Epithelial cell of proximal tubule (primary cell): ENCODE measurements at regions not wholly inside any gene's neighbourhood (a gene's known extent, or its start where the extent isn't known, plus 50 kb on each side); places are given as distances from the start of the nearest gene placed in this dataset.

Source experiments
- DNase-seq: peaks from one replicate; pipeline ENCODE4 v3.0.0-alpha.2; 2011; ENCODE audit warnings: low read depth
- H3K4me3 ChIP-seq: 2 replicates; pipeline ENCODE4 v1.5.1; 2011; ENCODE audit warnings: low read depth, mild to moderate bottlenecking, low read length
- CTCF ChIP-seq: conservative IDR thresholded peaks from 2 replicates; pipeline ENCODE4 v1.5.1; 2012; ENCODE audit warnings: low read depth, mild to moderate bottlenecking, low read length

GRCh38 chr2:133726973-133727372 lies 158.7 kb upstream of the NCKAP5 start:
- H3K4me3 ChIP-seq = no peak overlapping the region
- DNase-seq = no peak
- no peak for TF ChIP-seq CTCF

GRCh38 chr2:133732059-133732458 lies 163.8 kb upstream of the NCKAP5 start:
- no peak for TF ChIP-seq CTCF

GRCh38 chr2:133732982-133733900 lies 165.0 kb upstream of the NCKAP5 start:
- no peak for TF ChIP-seq CTCF
- no peak overlapping the region for H3K4me3 ChIP-seq
- no peak for DNase-seq

More at GRCh38 chr2:133732059-133732458, 163.8 kb upstream of the NCKAP5 start:
- no peak for DNase-seq
- H3K4me3 ChIP-seq = no peak overlapping the region

- TF ChIP-seq CTCF = no peak
- H3K4me3 ChIP-seq = no peak overlapping the region
- no peak for DNase-seq
Observed at GRCh38 chr2:133733901-133734255, 165.6 kb upstream of the NCKAP5 start.

GRCh38 chr2:133734716-133735495 lies 166.6 kb upstream of the NCKAP5 start:
- no peak overlapping the region for H3K4me3 ChIP-seq
- no peak for DNase-seq
- no peak for TF ChIP-seq CTCF

- H3K4me3 ChIP-seq = no peak overlapping the region
- TF ChIP-seq CTCF = no peak
Observed at GRCh38 chr2:133736674-133737073, 168.4 kb upstream of the NCKAP5 start.

More at GRCh38 chr2:133736674-133737073, 168.4 kb upstream of the NCKAP5 start:
- DNase-seq = no peak
